ENCODE measurements at regions not wholly inside any gene's neighbourhood (a gene's known extent, or its start where the extent isn't known, plus 50 kb on each side); places are given as distances from the start of the nearest gene placed in this dataset.

DNA sequence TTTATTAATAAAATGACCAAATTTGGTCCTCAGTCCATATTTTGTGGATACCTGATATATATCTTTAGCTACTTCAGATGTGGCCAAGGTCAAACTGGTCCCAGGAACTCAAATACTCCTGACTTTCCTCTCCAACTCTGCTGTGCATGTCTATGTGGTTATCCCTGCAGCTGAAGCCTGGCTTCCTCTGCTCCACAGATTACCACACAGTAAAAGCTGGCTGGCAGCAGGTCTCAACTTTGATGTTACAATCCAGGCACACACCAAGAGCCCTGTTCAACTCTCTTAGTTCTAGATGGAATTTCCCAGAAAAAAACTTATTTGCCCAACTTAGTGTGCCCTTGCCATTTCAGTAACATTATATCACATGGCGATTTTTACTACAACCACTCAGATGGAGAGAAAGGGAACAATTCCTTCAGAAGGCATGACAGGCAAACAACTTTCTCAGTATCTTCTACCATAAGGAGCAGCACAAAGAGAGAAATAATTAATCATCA, 479.5 kb downstream of the PLPP3 start:
- TF ChIP-seq POLR2A (IDR thresholded peaks at IDR 0.05; ENCODE audit: control extremely low read depth in 1 of 2, low read depth in 2 of 2, low read length in 2 of 2) (no peak), EP300 (IDR thresholded peaks at IDR 0.05; ENCODE audit: borderline replicate concordance in 1 of 2, low read depth in 2 of 2, low read length in 2 of 2) (no peak), BRCA1 (IDR thresholded peaks at IDR 0.05; ENCODE audit: low read depth, low read length) (no peak), CTCF (IDR thresholded peaks at IDR 0.05; ENCODE audit: control extremely low read depth in 1 of 3, insufficient read depth in 1 of 3, low read depth in 1 of 3, low read length in 3 of 3) (no peak), ATF3 (IDR thresholded peaks at IDR 0.05; ENCODE audit: insufficient read depth, low read depth, low read length) (no peak)
